Spleen (tissue), 11 donors: ENCODE measurements at regions not wholly inside any gene's neighbourhood (a gene's known extent, or its start where the extent isn't known, plus 50 kb on each side); places are given as distances from the start of the nearest gene placed in this dataset.
A peak's percentile ranks its signal among the peaks of the same experiment; 100 is the strongest.

ENCODE experiments used
- DNase-seq: peaks from one replicate; pipeline ENCODE4 v3.0.0-alpha.2; 2020
- H3K27ac ChIP-seq, 8 donors: fragments of 200-600 bp; sonication (generic) in 7 of 8; 1 replicate in 4 of 8; 2 replicates in 4 of 8; pipeline versions ENCODE4 v1.5.0 to v1.8.0; 2016 to 2021; ENCODE audit warnings: inconsistent platforms in 4 of 8, mild to moderate bottlenecking in 4 of 8, moderate library complexity in 1 of 8
- H3K27me3 ChIP-seq, 7 donors: fragments of 200-600 bp; sonication (generic) in 6 of 7; replicated peaks in 1 of 7; 1 replicate in 4 of 7; 2 replicates in 3 of 7; pipeline versions ENCODE4 v1.5.0 to v1.8.0; 2016 to 2021; ENCODE audit warnings: inconsistent platforms in 3 of 7, mild to moderate bottlenecking in 1 of 7
- H3K36me3 ChIP-seq, 6 donors: fragments of 200-600 bp; sonication (generic) in 5 of 6; 1 replicate in 4 of 6; 2 replicates in 2 of 6; pipeline versions ENCODE4 v1.5.0 to v1.8.0; 2016 to 2021; ENCODE audit warnings: inconsistent platforms in 2 of 6
- H3K4me1 ChIP-seq, 6 donors: fragments of 200-600 bp; sonication (generic) in 5 of 6; 1 replicate in 3 of 6; 2 replicates in 3 of 6; pipeline versions ENCODE4 v1.5.0 to v1.8.0; 2016 to 2021; ENCODE audit warnings: inconsistent platforms in 3 of 6
- H3K4me3 ChIP-seq, 8 donors: fragments of 200-600 bp; sonication (generic) in 7 of 8; 1 replicate in 4 of 8; 2 replicates in 4 of 8; pipeline versions ENCODE4 v1.5.0 to v1.8.0; 2016 to 2021; ENCODE audit warnings: inconsistent platforms in 4 of 8, mild to moderate bottlenecking in 4 of 8, moderate library complexity in 2 of 8
- H3K9me3 ChIP-seq, 8 donors: fragments of 200-600 bp; sonication (generic) in 7 of 8; 1 replicate in 4 of 8; 2 replicates in 4 of 8; pipeline versions ENCODE4 v1.5.0 to v1.8.0; 2016 to 2021; ENCODE audit warnings: inconsistent platforms in 4 of 8
- POLR2A ChIP-seq, 3 donors: fragments of 450-650 bp; IDR thresholded peaks; one replicate each; pipeline ENCODE4 v1.5.1; 2017; ENCODE audit warnings: antibody characterized with exemption in 3 of 3, mild to moderate bottlenecking in 1 of 3
- POLR2AphosphoS5 ChIP-seq, 3 donors: sonication (generic); formaldehyde crosslinking; IDR thresholded peaks; one replicate each; pipeline ENCODE4 v1.5.1; 2017; ENCODE audit warnings: antibody characterized with exemption in 3 of 3
- WGBS, 5 donors: extraction: QIAGEN DNeasy Blood & Tissue Kit in 3 of 5; methylation state at CpG; one replicate each; pipeline versions ENCODE4 v1.1.5 to v1.1.7; 2013 to 2018; 5-methylcytosine and 5-hydroxymethylcytosine counted together
- intact Hi-C: fragments of 100-400 bp; cut with DNase I; formaldehyde crosslinking; loops from one replicate; pipeline ENCODE4 v1.15.0; 2023; ENCODE audit warnings: low total_unique reads
- TF ChIP-seq, protein P1 (sequence below), 11 experiments: fragments of 200-600 bp in 7 of 11; fragments of 450-650 bp in 4 of 11; sonication (generic) in 4 of 11; IDR thresholded peaks in 8 of 11; conservative IDR thresholded peaks in 3 of 11; 1 replicate in 7 of 11; 2 replicates in 4 of 11; pipeline versions ENCODE4 v1.4.0 to v1.8.0; 2016 to 2021; ENCODE audit warnings: antibody characterized with exemption in 11 of 11, inconsistent platforms in 4 of 11, mild to moderate bottlenecking in 1 of 11
- donor health status: healthy with polysubstance abuse.
- donor health status: DM: no; HTN: no; CAD: no; lungs with moderate emphysema.
- donor health status: DM: no; HTN: no; CAD: no.
- donor health status: Bipolar disorder and iron deficiency.
- donor health status: healthy.
- donor health status: DM: no; HTN: no; CAD: no.
- donor health status: DM: yes; HTN: yes; CAD: no.

DNA sequence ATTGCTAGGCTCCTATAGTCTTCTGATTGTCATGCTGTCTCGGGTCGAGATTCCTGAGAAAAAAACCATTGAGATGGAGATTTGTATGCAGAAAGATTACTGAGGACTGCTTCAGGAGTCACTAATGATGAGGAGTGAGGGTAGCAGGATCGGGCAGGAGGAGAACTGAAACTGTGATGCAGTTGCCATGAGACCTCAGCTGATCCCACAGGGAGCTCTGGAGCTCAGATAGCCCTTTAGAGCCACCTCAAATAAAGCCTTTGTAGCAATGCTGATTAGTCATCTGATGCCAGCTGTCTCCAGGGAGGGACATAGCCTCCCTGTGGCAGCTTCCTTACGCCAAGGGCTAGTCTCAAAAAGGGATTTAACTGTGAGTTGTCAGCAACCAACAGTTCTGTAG, 256.9 kb downstream of the DMAC1 start:
- H3K9me3 ChIP-seq: no peaks in the 10 kb centered on the region

DNA sequence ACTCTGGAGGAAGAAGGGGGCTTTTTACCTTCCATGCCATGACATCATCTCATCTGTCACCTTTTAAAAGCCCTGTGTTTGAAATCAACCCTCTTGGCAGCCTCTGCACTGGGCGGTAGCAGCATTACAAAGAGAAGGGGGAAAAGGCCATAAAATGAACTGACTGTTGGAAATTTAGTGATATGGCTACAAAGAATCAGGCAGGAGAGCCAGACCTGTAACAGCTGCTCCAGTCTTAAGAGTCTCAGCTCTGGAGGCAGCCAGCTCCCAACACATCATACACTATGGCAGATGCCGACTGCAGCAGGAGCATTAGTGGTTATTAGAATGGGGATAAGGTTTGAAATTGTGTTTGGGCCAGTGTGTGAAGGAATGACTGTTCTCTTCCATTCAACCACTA, 257.5 kb downstream of the DMAC1 start:
- peaks cover 0 to 7% (median 0%) of the 10 kb centered on the region in 7 donors for H3K27me3 ChIP-seq
- no peak overlapping the region for H3K4me3 ChIP-seq
- no peaks in the 10 kb centered on the region for H3K9me3 ChIP-seq
- DNase-seq: no peak
- H3K27ac ChIP-seq: no peak overlapping the region
- TF ChIP-seq POLR2AphosphoS5 (IDR thresholded peaks at IDR 0.05): no peak
- no peak for TF ChIP-seq POLR2A (IDR thresholded peaks at IDR 0.05)
- TF ChIP-seq, protein P1, sequence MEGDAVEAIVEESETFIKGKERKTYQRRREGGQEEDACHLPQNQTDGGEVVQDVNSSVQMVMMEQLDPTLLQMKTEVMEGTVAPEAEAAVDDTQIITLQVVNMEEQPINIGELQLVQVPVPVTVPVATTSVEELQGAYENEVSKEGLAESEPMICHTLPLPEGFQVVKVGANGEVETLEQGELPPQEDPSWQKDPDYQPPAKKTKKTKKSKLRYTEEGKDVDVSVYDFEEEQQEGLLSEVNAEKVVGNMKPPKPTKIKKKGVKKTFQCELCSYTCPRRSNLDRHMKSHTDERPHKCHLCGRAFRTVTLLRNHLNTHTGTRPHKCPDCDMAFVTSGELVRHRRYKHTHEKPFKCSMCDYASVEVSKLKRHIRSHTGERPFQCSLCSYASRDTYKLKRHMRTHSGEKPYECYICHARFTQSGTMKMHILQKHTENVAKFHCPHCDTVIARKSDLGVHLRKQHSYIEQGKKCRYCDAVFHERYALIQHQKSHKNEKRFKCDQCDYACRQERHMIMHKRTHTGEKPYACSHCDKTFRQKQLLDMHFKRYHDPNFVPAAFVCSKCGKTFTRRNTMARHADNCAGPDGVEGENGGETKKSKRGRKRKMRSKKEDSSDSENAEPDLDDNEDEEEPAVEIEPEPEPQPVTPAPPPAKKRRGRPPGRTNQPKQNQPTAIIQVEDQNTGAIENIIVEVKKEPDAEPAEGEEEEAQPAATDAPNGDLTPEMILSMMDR (IDR thresholded peaks at IDR 0.05 in 8 of 11, conservative IDR thresholded peaks at IDR 0.05 in 3 of 11): no peak
- intact Hi-C loops: no loop called here
- H3K36me3 ChIP-seq: no peaks in the 10 kb centered on the region
- 84 to 94% (median 88%) methylated on average over 2 of the region's 2 CpGs for WGBS, 5 donors
- no peaks in the 10 kb centered on the region for H3K4me1 ChIP-seq

More for the DNA sequence above, 256.9 kb downstream of the DMAC1 start:
- no peak for DNase-seq
- Histone ChIP-seq H3K27ac (no peak overlapping the region), H3K4me1 (no peaks in the 10 kb centered on the region), H3K27me3 (peaks cover 0 to 9% (median 0%) of the 10 kb centered on the region in 7 donors), H3K36me3 (no peaks in the 10 kb centered on the region), H3K4me3 (no peak overlapping the region)
- intact Hi-C loops: no loop called here
- TF ChIP-seq POLR2A (IDR thresholded peaks at IDR 0.05) (no peak), POLR2AphosphoS5 (IDR thresholded peaks at IDR 0.05) (no peak)
- TF ChIP-seq, protein P1 (IDR thresholded peaks at IDR 0.05 in 8 of 11, conservative IDR thresholded peaks at IDR 0.05 in 3 of 11): no peak
- 76 to 85% (median 81%) methylated on average over 4 of the region's 4 CpGs for WGBS, 5 donors

DNA sequence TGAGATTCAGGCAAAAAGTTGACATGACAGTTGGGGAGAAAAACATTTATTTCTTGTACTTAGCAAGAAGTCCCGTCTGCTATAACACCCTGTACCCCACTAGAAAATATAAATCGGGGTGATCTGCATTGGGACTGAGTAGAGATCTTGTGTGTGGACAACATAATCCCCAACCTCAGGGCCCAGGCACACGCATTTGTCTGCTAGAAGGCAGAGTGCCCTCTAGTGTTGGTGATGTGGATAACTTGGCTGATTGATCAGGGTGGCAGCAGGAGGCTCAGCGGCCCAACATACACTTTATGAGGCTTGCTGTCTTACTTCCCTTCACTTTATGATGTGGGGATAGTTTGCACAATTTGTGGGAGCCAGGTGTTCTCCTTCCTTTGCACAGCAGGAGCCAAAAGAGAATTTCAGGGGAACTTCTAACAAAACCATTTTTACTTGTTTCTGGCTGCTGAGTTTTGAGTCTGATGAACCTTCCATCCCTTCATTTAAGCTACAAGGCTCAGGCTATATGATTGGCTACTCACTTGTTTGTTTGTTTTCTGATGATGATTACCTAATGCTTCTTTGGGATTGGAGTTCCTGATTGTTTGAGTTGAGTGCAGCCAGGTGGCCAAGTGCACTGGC, 263.2 kb downstream of the DMAC1 start:
- intact Hi-C loops: no loop called here

DNA sequence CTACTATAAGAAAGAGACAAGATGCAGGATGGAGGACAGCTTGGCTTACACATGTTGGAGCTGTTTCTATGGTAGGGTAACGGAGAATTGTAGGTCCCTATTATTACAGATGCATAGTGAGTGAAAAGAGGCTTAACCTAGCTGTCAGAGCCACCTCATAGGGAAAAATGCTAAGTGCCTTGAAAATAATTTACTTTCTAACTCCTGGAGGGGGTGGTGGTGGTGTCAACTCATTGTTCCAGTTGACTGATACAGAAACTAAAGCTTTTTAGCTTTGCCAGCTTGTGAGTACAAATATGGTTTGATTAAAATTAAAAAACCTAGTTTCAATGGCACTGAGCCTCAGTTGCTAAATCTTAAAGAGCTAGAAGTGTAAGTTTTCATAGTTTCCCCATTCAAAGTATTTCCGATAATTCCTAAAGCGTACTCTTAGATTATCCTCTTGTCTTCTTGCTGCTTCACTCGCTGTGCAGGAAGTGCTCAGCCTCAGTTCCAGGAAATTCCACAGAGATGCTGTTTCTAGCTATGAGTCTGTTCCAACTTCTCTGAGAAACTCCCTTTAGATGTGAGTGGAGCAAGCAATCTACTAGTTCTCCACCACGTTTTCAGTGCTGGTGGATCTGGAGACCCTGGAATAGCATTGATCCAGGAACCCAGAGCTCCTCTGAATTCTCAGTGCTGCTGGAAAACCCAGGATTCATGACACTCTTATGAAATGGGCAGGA, 265.2 kb downstream of the DMAC1 start:
- H3K27ac ChIP-seq: no peak overlapping the region
- H3K9me3 ChIP-seq: no peaks in the 10 kb centered on the region
- no peak overlapping the region for H3K4me3 ChIP-seq
- intact Hi-C loops: no loop called here
- no peak for DNase-seq
- H3K4me1 ChIP-seq: no peaks in the 10 kb centered on the region
- 53 to 79% (median 64%) methylated on average over 5 of the region's 5 CpGs for WGBS, 5 donors
- TF ChIP-seq, protein P1 (IDR thresholded peaks at IDR 0.05 in 8 of 11, conservative IDR thresholded peaks at IDR 0.05 in 3 of 11): no peak
- TF ChIP-seq POLR2A (IDR thresholded peaks at IDR 0.05) (no peak), POLR2AphosphoS5 (IDR thresholded peaks at IDR 0.05) (no peak)
- H3K36me3 ChIP-seq: no peaks in the 10 kb centered on the region
- H3K27me3 ChIP-seq: peaks cover 0 to 5% (median 0%) of the 10 kb centered on the region in 7 donors

More for the DNA sequence above, 263.2 kb downstream of the DMAC1 start:
- no peaks in the 10 kb centered on the region for H3K4me1 ChIP-seq
- no peaks in the 10 kb centered on the region for H3K9me3 ChIP-seq
- TF ChIP-seq, protein P1 (IDR thresholded peaks at IDR 0.05 in 8 of 11, conservative IDR thresholded peaks at IDR 0.05 in 3 of 11): peak in 8 of 11 experiments; percentile 24 to 52 (median 44)
- TF ChIP-seq POLR2AphosphoS5 (IDR thresholded peaks at IDR 0.05): no peak
- H3K36me3 ChIP-seq: no peaks in the 10 kb centered on the region
- peaks cover 0 to 7% (median 0%) of the 10 kb centered on the region in 7 donors for H3K27me3 ChIP-seq
- H3K4me3 ChIP-seq: no peak overlapping the region
- WGBS, 5 donors: 31 to 63% (median 47%) methylated on average over 4 of the region's 4 CpGs
- DNase-seq: no peak
- no peak overlapping the region for H3K27ac ChIP-seq
